ENCODE measurements at regions not wholly inside any gene's neighbourhood (a gene's known extent, or its start where the extent isn't known, plus 50 kb on each side); places are given as distances from the start of the nearest gene placed in this dataset.
A peak's percentile ranks its signal among the peaks of the same experiment; 100 is the strongest.

DNA sequence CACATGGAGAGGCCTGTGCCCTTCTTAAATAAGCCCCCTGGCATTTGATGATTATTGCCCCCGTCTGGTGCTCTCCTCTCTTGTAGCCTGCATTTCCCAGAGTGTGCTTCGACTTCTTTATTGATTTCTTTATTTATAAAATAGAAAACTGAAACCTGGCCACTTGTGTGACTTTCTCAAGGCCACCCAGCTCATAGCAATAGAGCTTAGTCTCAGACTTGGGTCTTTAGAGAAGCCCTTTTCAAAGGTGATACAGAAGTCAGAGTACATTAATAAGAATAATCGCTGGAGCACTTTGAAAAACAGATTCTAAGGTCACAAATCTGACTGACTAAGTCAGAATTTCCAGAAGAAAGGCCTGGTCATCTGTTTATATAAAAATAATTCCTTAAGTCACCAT is 86.6 kb downstream of the NOC3L start:
- DNase-seq (ENCODE audit: insufficient read length, low spot score, missing footprints) = no peak
- Histone ChIP-seq H4K20me1 (ENCODE audit: insufficient read depth, low read length) (no peaks in the 10 kb centered on the region), H3K4me3 (ENCODE audit: insufficient read depth, low read length) (no peak overlapping the region), H3K9me3 (ENCODE audit: low read depth, low read length) (no peaks in the 10 kb centered on the region), H3K27ac (ENCODE audit: low read depth, low read length) (no peak overlapping the region), H2AFZ (ENCODE audit: low read length) (no peak overlapping the region), H3K36me3 (ENCODE audit: insufficient read depth, low read length) (no peaks in the 10 kb centered on the region), H3K4me1 (ENCODE audit: insufficient read depth, low read length) (peaks cover 7% of the 10 kb centered on the region), H3K27me3 (ENCODE audit: insufficient read depth, low read length) (no peaks in the 10 kb centered on the region), H3K4me2 (ENCODE audit: insufficient read depth, low read length) (no peak overlapping the region), H3K79me2 (ENCODE audit: insufficient read depth, low read length) (no peaks in the 10 kb centered on the region)
- TF ChIP-seq, protein P1, sequence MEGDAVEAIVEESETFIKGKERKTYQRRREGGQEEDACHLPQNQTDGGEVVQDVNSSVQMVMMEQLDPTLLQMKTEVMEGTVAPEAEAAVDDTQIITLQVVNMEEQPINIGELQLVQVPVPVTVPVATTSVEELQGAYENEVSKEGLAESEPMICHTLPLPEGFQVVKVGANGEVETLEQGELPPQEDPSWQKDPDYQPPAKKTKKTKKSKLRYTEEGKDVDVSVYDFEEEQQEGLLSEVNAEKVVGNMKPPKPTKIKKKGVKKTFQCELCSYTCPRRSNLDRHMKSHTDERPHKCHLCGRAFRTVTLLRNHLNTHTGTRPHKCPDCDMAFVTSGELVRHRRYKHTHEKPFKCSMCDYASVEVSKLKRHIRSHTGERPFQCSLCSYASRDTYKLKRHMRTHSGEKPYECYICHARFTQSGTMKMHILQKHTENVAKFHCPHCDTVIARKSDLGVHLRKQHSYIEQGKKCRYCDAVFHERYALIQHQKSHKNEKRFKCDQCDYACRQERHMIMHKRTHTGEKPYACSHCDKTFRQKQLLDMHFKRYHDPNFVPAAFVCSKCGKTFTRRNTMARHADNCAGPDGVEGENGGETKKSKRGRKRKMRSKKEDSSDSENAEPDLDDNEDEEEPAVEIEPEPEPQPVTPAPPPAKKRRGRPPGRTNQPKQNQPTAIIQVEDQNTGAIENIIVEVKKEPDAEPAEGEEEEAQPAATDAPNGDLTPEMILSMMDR (IDR thresholded peaks at IDR 0.05; ENCODE audit: extremely low read depth, low read depth, low read length) = no peak

DNA sequence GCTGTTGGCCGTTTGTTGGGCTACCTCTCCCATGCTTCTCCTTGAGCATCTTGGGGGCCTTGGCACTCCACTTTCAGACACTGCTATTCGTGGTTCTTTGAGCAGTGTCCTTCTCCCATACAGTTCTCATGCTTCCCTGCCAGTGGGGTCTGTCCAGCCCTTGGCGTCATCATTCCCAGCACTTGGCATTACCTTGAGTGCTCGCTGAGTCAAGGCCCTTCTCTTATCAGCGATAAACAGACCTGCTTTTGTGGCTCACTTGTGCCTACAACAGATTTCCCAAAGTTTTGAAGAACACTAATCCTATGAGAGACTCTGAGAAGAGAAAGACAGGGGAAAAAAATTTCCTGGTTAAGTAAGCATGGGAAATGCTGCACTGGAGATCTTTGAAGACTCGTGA is 85.3 kb downstream of the NOC3L start:
- no peaks in the 10 kb centered on the region for H3K9me3 ChIP-seq (ENCODE audit: low read depth, low read length)
- H3K36me3 ChIP-seq (ENCODE audit: insufficient read depth, low read length) = no peaks in the 10 kb centered on the region
- no peak for DNase-seq (ENCODE audit: insufficient read length, low spot score, missing footprints)
- H2AFZ ChIP-seq (ENCODE audit: low read length) = no peak overlapping the region
- H3K79me2 ChIP-seq (ENCODE audit: insufficient read depth, low read length) = no peaks in the 10 kb centered on the region
- H3K4me1 ChIP-seq (ENCODE audit: insufficient read depth, low read length) = peaks cover 7% of the 10 kb centered on the region
- TF ChIP-seq, protein P1 (IDR thresholded peaks at IDR 0.05; ENCODE audit: extremely low read depth, low read depth, low read length) = no peak
- H4K20me1 ChIP-seq (ENCODE audit: insufficient read depth, low read length) = no peaks in the 10 kb centered on the region
- no peaks in the 10 kb centered on the region for H3K27me3 ChIP-seq (ENCODE audit: insufficient read depth, low read length)
- no peak overlapping the region for H3K4me2 ChIP-seq (ENCODE audit: insufficient read depth, low read length)
- H3K4me3 ChIP-seq (ENCODE audit: insufficient read depth, low read length) = no peak overlapping the region
- H3K27ac ChIP-seq (ENCODE audit: low read depth, low read length) = no peak overlapping the region

DNA sequence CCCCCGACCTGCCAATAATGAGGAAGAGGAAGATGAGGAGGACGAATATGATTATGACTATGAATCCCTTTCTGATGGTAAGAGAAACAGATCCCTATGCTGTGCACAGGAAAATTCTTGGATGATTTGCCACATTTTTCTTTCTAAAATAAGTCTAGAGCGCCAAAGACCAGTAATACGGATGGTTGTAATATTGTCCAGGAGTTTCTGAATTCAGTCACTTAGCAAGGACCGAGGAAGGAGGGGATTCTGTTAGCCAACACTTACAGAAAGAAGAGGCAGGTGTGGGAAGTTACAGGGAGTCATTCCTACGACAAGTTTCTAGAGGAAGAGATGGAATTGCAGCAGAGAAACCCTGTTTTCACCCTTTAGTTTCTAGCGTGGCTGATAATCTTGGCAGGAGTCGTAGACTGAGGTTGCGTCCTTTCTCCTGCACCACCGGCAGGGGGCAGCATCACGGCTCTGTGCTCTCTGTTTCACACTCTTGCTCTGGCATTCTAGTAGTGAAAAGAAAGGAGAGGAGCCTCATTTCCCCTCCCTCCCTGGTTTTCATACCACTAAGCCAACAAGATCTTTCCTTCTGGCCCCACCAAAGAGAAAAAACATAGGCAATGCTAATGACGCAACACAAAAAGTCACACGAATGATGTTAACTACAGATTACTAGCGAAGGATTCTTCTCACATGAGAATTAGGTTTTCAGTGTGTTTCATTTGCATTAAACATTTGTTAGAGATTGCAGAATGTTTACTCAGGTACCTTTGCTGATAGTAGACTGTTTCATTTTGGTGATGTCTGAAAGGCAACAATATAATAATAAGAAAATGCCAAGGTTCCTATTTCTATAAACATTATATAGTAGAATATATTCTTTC is 82.7 kb downstream of the NOC3L start:
- TF ChIP-seq, protein P1 (IDR thresholded peaks at IDR 0.05; ENCODE audit: extremely low read depth, low read depth, low read length) = peak; percentile 99
- Histone ChIP-seq H3K9me3 (ENCODE audit: low read depth, low read length) (no peaks in the 10 kb centered on the region), H3K27ac (ENCODE audit: low read depth, low read length) (no peak overlapping the region), H3K4me3 (ENCODE audit: insufficient read depth, low read length) (no peak overlapping the region), H3K36me3 (ENCODE audit: insufficient read depth, low read length) (no peaks in the 10 kb centered on the region), H3K27me3 (ENCODE audit: insufficient read depth, low read length) (no peaks in the 10 kb centered on the region), H2AFZ (ENCODE audit: low read length) (peak overlapping the region; percentile 30), H4K20me1 (ENCODE audit: insufficient read depth, low read length) (no peaks in the 10 kb centered on the region), H3K4me2 (ENCODE audit: insufficient read depth, low read length) (peak overlapping the region; percentile 10), H3K4me1 (ENCODE audit: insufficient read depth, low read length) (no peaks in the 10 kb centered on the region), H3K79me2 (ENCODE audit: insufficient read depth, low read length) (no peaks in the 10 kb centered on the region)
- peak; percentile 10 for DNase-seq (ENCODE audit: insufficient read length, low spot score, missing footprints)

DNA sequence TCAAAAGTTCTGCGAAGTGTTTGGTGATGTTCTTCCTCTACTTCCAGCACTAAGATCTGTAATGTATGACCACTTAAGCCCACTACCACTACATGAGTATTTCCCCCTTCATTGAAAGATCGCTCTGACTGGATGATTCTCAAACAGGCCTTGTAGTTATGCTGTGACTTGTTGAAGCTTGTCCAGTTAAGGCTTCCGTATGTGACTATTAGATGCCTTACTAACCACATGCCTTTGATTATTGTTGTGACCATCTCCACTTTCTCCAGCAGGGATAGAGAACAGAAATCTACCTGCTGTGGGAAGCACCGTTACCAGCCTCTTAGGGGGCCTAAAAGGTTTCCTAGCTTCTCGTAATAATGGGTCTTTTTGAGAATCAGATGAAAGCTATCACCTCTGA is 81.1 kb downstream of the NOC3L start:
- TF ChIP-seq, protein P1 (IDR thresholded peaks at IDR 0.05; ENCODE audit: extremely low read depth, low read depth, low read length) = no peak
- no peaks in the 10 kb centered on the region for H3K79me2 ChIP-seq (ENCODE audit: insufficient read depth, low read length)
- H2AFZ ChIP-seq (ENCODE audit: low read length) = no peak overlapping the region
- no peaks in the 10 kb centered on the region for H3K36me3 ChIP-seq (ENCODE audit: insufficient read depth, low read length)
- peaks cover 3% of the 10 kb centered on the region for H3K4me1 ChIP-seq (ENCODE audit: insufficient read depth, low read length)
- no peak overlapping the region for H3K27ac ChIP-seq (ENCODE audit: low read depth, low read length)
- no peaks in the 10 kb centered on the region for H3K9me3 ChIP-seq (ENCODE audit: low read depth, low read length)
- H3K27me3 ChIP-seq (ENCODE audit: insufficient read depth, low read length) = no peaks in the 10 kb centered on the region
- no peak for DNase-seq (ENCODE audit: insufficient read length, low spot score, missing footprints)
- H4K20me1 ChIP-seq (ENCODE audit: insufficient read depth, low read length) = no peaks in the 10 kb centered on the region
- no peak overlapping the region for H3K4me3 ChIP-seq (ENCODE audit: insufficient read depth, low read length)
- H3K4me2 ChIP-seq (ENCODE audit: insufficient read depth, low read length) = no peak overlapping the region
